H9 (cell line): ENCODE measurements at regions not wholly inside any gene's neighbourhood (a gene's known extent, or its start where the extent isn't known, plus 50 kb on each side); places are given as distances from the start of the nearest gene placed in this dataset.

Experiments used
- DNase-seq: peaks from one replicate; pipeline ENCODE4 v3.0.0-alpha.2; 2017
- H2AFZ ChIP-seq: one replicate; pipeline ENCODE4 v1.6.1; 2013; ENCODE audit warnings: mild to moderate bottlenecking, low read length, control low read depth, moderate library complexity
- H2AK5ac ChIP-seq: 2 replicates; pipeline ENCODE4 v1.6.1; 2013; ENCODE audit warnings: low read length, control low read depth, mixed read lengths; ENCODE audit not compliant: insufficient read length
- H2BK120ac ChIP-seq: one replicate; pipeline ENCODE4 v1.6.1; 2013; ENCODE audit warnings: low read depth, mild to moderate bottlenecking, low read length, control low read depth, inconsistent platforms; ENCODE audit not compliant: poor library complexity, severe bottlenecking
- H2BK12ac ChIP-seq: 2 replicates; pipeline ENCODE4 v1.6.1; 2013; ENCODE audit warnings: low read length, control low read depth, mixed read lengths, low read depth; ENCODE audit not compliant: insufficient read length
- H2BK15ac ChIP-seq: 2 replicates; pipeline ENCODE4 v1.6.1; 2013; ENCODE audit warnings: low read depth, low read length, control low read depth
- H2BK20ac ChIP-seq: one replicate; pipeline ENCODE4 v1.6.1; 2013; ENCODE audit warnings: low read depth, mild to moderate bottlenecking, low read length, control low read depth, inconsistent platforms; ENCODE audit not compliant: poor library complexity, severe bottlenecking
- H2BK5ac ChIP-seq: 2 replicates; pipeline ENCODE4 v1.6.1; 2013; ENCODE audit warnings: low read length, control low read depth, mixed read lengths; ENCODE audit not compliant: insufficient read length
- H3K14ac ChIP-seq: 2 replicates; pipeline ENCODE4 v1.6.1; 2013; ENCODE audit warnings: low read length, control low read depth; ENCODE audit not compliant: insufficient read depth
- H3K18ac ChIP-seq: 2 replicates; pipeline ENCODE4 v1.6.1; 2013; ENCODE audit warnings: low read depth, mild to moderate bottlenecking, mixed read lengths, low read length, control low read depth; ENCODE audit not compliant: insufficient read length
- H3K23ac ChIP-seq: 2 replicates; pipeline ENCODE4 v1.6.1; 2013; ENCODE audit warnings: low read length, control low read depth, mixed read lengths, low read depth; ENCODE audit not compliant: insufficient read length
- H3K23me2 ChIP-seq: 2 replicates; pipeline ENCODE4 v1.6.1; 2013; ENCODE audit warnings: low read depth, mild to moderate bottlenecking, mixed read lengths, low read length, control low read depth; ENCODE audit not compliant: insufficient read length, poor library complexity, severe bottlenecking
- H3K27ac ChIP-seq: 2 replicates; pipeline ENCODE4 v1.5.1; 2013; ENCODE audit warnings: low read length, control low read depth, mixed read lengths, low read depth; ENCODE audit not compliant: insufficient read length
- H3K27me3 ChIP-seq: 2 replicates; pipeline ENCODE4 v1.6.1; 2013; ENCODE audit warnings: low read length, control low read depth, inconsistent platforms; ENCODE audit not compliant: insufficient read depth
- H3K4ac ChIP-seq: 2 replicates; pipeline ENCODE4 v1.6.1; 2013; ENCODE audit warnings: low read depth, mild to moderate bottlenecking, control low read depth, inconsistent platforms, low read length, moderate library complexity
- H3K4me1 ChIP-seq: 2 replicates; pipeline ENCODE4 v1.6.1; 2013; ENCODE audit warnings: low read length, control low read depth, inconsistent platforms; ENCODE audit not compliant: insufficient read depth
- H3K4me2 ChIP-seq: 2 replicates; pipeline ENCODE4 v1.6.1; 2013; ENCODE audit warnings: low read length, control low read depth, mixed read lengths; ENCODE audit not compliant: insufficient read length, insufficient read depth
- H3K56ac ChIP-seq: 2 replicates; pipeline ENCODE4 v1.6.1; 2013; ENCODE audit warnings: low read depth, mild to moderate bottlenecking, mixed read lengths, low read length, control low read depth; ENCODE audit not compliant: insufficient read length
- H3K79me1 ChIP-seq: 2 replicates; pipeline ENCODE4 v1.6.1; 2013; ENCODE audit warnings: low read depth, mild to moderate bottlenecking, moderate library complexity, low read length, control low read depth, inconsistent platforms; ENCODE audit not compliant: insufficient read depth, poor library complexity, severe bottlenecking
- H3K79me2 ChIP-seq: 2 replicates; pipeline ENCODE4 v1.6.1; 2013; ENCODE audit warnings: low read length, control low read depth, inconsistent platforms; ENCODE audit not compliant: insufficient read depth
- H3K9ac ChIP-seq: 2 replicates; pipeline ENCODE4 v1.6.1; 2013; ENCODE audit warnings: low read length, control low read depth, mixed read lengths; ENCODE audit not compliant: insufficient read length; ENCODE audit errors: extremely low read depth
- H3K9me3 ChIP-seq: one replicate; pipeline ENCODE4 v1.6.1; 2013; ENCODE audit warnings: low read depth, low read length, inconsistent platforms; ENCODE audit not compliant: control insufficient read depth
- H3T11ph ChIP-seq: one replicate; pipeline ENCODE4 v1.6.1; 2013; ENCODE audit warnings: mild to moderate bottlenecking, low read length, control low read depth, inconsistent platforms
- H4K20me1 ChIP-seq: one replicate; pipeline ENCODE4 v1.6.1; 2013; ENCODE audit not compliant: control insufficient read depth, insufficient read length, insufficient read depth
- H4K5ac ChIP-seq: 2 replicates; pipeline ENCODE4 v1.6.1; 2013; ENCODE audit warnings: low read depth, mild to moderate bottlenecking, mixed read lengths, low read length, control low read depth; ENCODE audit not compliant: insufficient read length
- H4K8ac ChIP-seq: replicated peaks from 2 replicates; pipeline ENCODE4 v1.6.1; 2013; ENCODE audit warnings: low read length, control low read depth, mixed read lengths, low read depth; ENCODE audit not compliant: insufficient read length
- H4K91ac ChIP-seq: 2 replicates; pipeline ENCODE4 v1.6.1; 2013; ENCODE audit warnings: low read depth, mild to moderate bottlenecking, moderate library complexity, mixed read lengths, low read length, control low read depth; ENCODE audit not compliant: insufficient read length
- H3K27ac Mint-ChIP-seq, 3 experiments: 2 replicates in 2 of 3; 3 replicates in 1 of 3; pipeline ENCODE4 v1.8.0; 2020 to 2021; ENCODE audit warnings: mixed read lengths in 3 of 3, mild to moderate bottlenecking in 1 of 3, moderate library complexity in 1 of 3
- H3K27me3 Mint-ChIP-seq: 2 replicates; pipeline ENCODE4 v1.8.0; 2021; ENCODE audit warnings: low read depth, mild to moderate bottlenecking, moderate library complexity, mixed read lengths
- H3K36me3 Mint-ChIP-seq, 3 experiments: 2 replicates in 2 of 3; 3 replicates in 1 of 3; pipeline ENCODE4 v1.8.0; 2020 to 2021; ENCODE audit warnings: low read depth in 3 of 3, mixed read lengths in 3 of 3; ENCODE audit not compliant: insufficient read depth in 1 of 3
- H3K4me1 Mint-ChIP-seq, 2 experiments: 2 replicates each; pipeline ENCODE4 v1.8.0; 2020; ENCODE audit warnings: mixed read lengths in 2 of 2
- H3K4me3 Mint-ChIP-seq, 2 experiments: 2 replicates in 1 of 2; 3 replicates in 1 of 2; pipeline ENCODE4 v1.8.0; 2020 to 2021; ENCODE audit warnings: mild to moderate bottlenecking in 2 of 2, mixed read lengths in 2 of 2, moderate library complexity in 1 of 2
- H3K9me3 Mint-ChIP-seq, 2 experiments: 2 replicates in 1 of 2; 3 replicates in 1 of 2; pipeline ENCODE4 v1.8.0; 2020; ENCODE audit warnings: mild to moderate bottlenecking in 2 of 2, mixed read lengths in 2 of 2, moderate library complexity in 1 of 2
- CTCF ChIP-seq: fragments of 200-600 bp; sonication (generic); conservative IDR thresholded peaks from 3 replicates; pipeline ENCODE4 v1.8.0; 2021; ENCODE audit warnings: antibody characterized with exemption, mild to moderate bottlenecking
- WGBS: extraction: QIAGEN DNeasy Blood & Tissue Kit; methylation state at CpG from one replicate; pipeline ENCODE4 v1.1.7; 2013; ENCODE audit warnings: missing lambda C conversion rate, low lambda C conversion rate, mixed read lengths; ENCODE audit not compliant: insufficient read length; ENCODE audit errors: extremely low coverage; 5-methylcytosine and 5-hydroxymethylcytosine counted together

DNA sequence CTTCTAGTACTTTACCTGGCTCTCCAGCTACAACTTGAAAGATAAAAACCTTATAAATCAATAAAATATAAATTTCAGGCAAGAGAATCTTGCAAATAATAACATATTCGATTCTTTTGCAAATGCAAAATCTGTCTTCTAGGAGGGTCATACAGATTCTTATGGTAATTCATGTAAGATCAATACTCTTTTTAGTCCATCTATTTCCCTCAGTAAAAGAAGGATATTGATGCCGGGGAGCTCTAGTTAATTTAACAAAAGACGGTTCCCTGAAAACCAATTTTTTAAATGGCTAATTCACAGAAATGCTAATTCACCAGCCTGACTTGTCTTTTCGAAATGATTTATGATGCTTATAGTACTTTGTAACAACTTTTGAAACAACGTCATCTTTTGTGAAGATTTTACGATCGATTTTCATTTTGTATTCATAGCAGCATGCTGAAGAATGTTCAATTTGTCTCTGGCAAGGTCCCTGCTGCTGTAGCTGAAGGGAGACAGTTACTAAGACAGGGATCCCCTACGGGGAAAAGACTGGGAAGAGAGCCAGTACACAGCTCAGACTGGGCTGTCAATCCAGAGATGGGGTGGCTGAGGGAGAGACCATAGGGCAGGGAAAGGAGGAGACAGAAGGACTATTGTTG lies 90.6 kb upstream of the SPAG17 start:
- Histone ChIP-seq H3K9ac (no peak overlapping the region), H4K5ac (no peak overlapping the region), H2BK20ac (no peak overlapping the region), H3K27me3 (no peaks in the 10 kb centered on the region; the same call in 1 of the 2 replicates), H3K56ac (no peak overlapping the region), H2BK12ac (no peak overlapping the region), H3K4me1 (no peaks in the 10 kb centered on the region), H3K79me2 (no peaks in the 10 kb centered on the region), H2BK5ac (no peak overlapping the region), H3K4ac (no peak overlapping the region), H3K23ac (no peak overlapping the region), H2BK120ac (no peak overlapping the region), H2AK5ac (no peak overlapping the region), H2AFZ (no peak overlapping the region), H4K8ac (no peak overlapping the region), H4K20me1 (no peaks in the 10 kb centered on the region), H3T11ph (no peak overlapping the region), H3K4me2 (no peak overlapping the region), H3K14ac (no peak overlapping the region), H4K91ac (no peak overlapping the region), H2BK15ac (no peak overlapping the region), H3K27ac (no peak overlapping the region), H3K18ac (no peak overlapping the region), H3K79me1 (no peaks in the 10 kb centered on the region), H3K9me3 (no peaks in the 10 kb centered on the region), H3K23me2 (no peaks in the 10 kb centered on the region)
- DNase-seq = no peak
- Mint-ChIP-seq H3K4me3 (no peak overlapping the region), H3K27ac (0 out of 7 replicates have a peak overlapping the region, but pooled peaks of 1 of the 3 experiments have one; percentile 13), H3K9me3 (peaks cover 7% of the 10 kb centered on the region in 2 experiments; a peak in 3 of 5 replicates), H3K4me1 (peaks cover 7 to 11% of the 10 kb centered on the region in 2 experiments), H3K27me3 (no peaks in the 10 kb centered on the region), H3K36me3 (peaks cover 0 to 11% (median 0%) of the 10 kb centered on the region in 3 experiments; a peak in 2 of 7 replicates)
- WGBS = no CpG with 5 or more reads among the region's 8 CpGs
- TF ChIP-seq CTCF = no peak
